ENCODE measurements at regions not wholly inside any gene's neighbourhood (a gene's known extent, or its start where the extent isn't known, plus 50 kb on each side); places are given as distances from the start of the nearest gene placed in this dataset.

DNA sequence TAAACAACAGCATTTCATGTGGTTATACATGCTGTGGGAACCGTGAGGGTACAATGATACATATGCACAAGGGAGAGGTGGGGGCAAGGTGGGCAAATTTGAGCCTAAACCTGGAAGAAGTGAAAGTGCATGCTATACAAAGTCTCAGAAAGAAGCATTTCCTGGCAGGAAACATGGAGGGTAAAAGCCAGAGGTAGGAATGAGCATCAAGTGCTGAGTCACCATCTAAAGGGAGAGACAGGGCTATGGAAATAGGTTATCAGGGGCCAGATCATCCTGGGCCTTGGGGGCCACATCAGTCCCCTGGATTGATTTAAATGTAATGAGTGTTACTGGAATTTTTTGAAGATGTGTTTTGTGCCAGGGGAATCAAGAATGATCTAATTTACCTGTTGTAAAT, 60.1 kb upstream of the DAB1 start:
- H3K27ac Mint-ChIP-seq, result no peak overlapping the region
- H3K36me3 Mint-ChIP-seq (ENCODE audit: low read depth), result no peaks in the 10 kb centered on the region
- H3K9me3 Mint-ChIP-seq, result peaks cover 5% of the 10 kb centered on the region
- H3K4me1 Mint-ChIP-seq (ENCODE audit: low read depth), result no peaks in the 10 kb centered on the region
- no peak overlapping the region for H3K4me3 Mint-ChIP-seq
- H3K27me3 Mint-ChIP-seq, result no peaks in the 10 kb centered on the region

DNA sequence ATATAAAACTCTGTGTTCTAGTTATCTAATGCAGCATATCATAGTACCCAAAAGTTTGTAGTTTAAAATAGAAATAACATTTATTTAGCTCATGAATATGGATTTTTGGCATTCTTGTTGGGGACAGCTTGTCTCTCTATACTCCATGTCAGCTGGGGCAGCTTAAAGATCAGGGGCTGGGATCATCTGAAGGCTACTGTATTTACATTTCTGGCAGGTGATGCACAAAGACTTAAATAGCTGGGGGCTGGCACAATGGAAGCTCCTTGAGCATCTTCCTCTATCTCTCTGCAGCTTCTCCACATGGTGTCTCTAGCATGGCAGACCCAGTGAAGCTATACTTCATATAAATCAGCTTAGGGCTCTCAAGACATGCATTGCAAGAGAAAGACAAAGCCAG, 55.6 kb upstream of the DAB1 start:
- no peak overlapping the region for H3K4me3 Mint-ChIP-seq
- H3K36me3 Mint-ChIP-seq (ENCODE audit: low read depth), result no peaks in the 10 kb centered on the region
- H3K27ac Mint-ChIP-seq, result no peak overlapping the region
- H3K27me3 Mint-ChIP-seq, result no peaks in the 10 kb centered on the region
- H3K9me3 Mint-ChIP-seq, result peaks cover 5% of the 10 kb centered on the region
- H3K4me1 Mint-ChIP-seq (ENCODE audit: low read depth), result no peaks in the 10 kb centered on the region

DNA sequence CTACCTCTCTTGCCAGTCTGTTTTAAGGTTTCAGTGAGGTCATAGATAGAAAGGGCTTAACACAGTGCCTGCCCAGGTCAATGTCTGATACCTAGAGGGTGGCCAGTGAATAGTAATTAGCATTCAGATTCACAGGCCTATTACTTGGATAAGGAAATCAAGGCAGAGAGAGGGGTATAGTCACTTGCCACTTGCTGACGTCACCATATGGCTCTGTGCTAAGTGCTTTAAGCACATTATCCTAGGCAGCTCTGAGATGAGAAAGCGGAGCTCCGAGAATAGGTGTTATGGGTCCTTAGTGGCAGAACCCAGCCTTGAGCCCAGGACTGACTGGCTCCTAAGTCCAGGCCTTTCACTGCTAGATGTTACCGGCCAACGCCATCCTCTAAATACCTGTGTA, 51.5 kb upstream of the DAB1 start:
- H3K9me3 Mint-ChIP-seq, result peaks cover 5% of the 10 kb centered on the region
- no peak overlapping the region for H3K4me3 Mint-ChIP-seq
- no peaks in the 10 kb centered on the region for H3K4me1 Mint-ChIP-seq (ENCODE audit: low read depth)
- H3K36me3 Mint-ChIP-seq (ENCODE audit: low read depth), result no peaks in the 10 kb centered on the region
- no peaks in the 10 kb centered on the region for H3K27me3 Mint-ChIP-seq
- no peak overlapping the region for H3K27ac Mint-ChIP-seq

DNA sequence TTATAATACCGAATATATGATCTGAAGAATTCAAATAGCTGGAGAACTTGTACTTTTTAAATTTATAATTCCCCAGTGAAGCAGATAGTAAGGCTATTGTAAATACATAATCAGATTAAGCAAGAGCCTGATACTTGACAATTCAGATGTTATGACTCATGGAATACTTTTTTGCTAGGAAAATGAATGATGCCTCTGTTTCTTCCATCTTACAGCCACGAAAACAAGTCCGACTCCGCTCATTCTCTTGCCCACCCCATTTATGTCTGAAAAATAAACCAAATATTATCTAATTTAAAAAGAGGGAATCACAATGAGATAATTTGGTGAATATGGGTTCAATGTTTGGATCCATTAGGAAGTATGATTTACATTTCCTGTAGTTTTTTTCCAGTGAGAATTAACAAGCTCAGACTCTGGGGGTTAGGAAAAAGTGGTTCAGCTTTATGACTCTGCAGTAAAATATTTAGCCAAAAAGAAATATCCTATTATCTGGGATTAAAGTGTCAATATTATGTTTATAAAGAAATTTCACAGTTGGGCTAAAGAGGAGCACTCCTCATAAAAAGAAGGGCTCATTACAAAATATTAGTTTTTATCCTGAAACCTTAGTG, 50.4 kb upstream of the DAB1 start:
- no peaks in the 10 kb centered on the region for H3K36me3 Mint-ChIP-seq (ENCODE audit: low read depth)
- H3K9me3 Mint-ChIP-seq, result peaks cover 5% of the 10 kb centered on the region
- no peaks in the 10 kb centered on the region for H3K27me3 Mint-ChIP-seq
- no peaks in the 10 kb centered on the region for H3K4me1 Mint-ChIP-seq (ENCODE audit: low read depth)
- H3K4me3 Mint-ChIP-seq, result no peak overlapping the region
- H3K27ac Mint-ChIP-seq, result no peak overlapping the region
